Mesodermal cell (in vitro differentiated cells): ENCODE measurements at regions not wholly inside any gene's neighbourhood (a gene's known extent, or its start where the extent isn't known, plus 50 kb on each side); places are given as distances from the start of the nearest gene placed in this dataset.

Source experiments
- H3K27ac ChIP-seq: 2 replicates; pipeline ENCODE4 v1.7.0; 2013; ENCODE audit warnings: mild to moderate bottlenecking, low read depth, low read length, moderate library complexity; ENCODE audit not compliant: severe bottlenecking
- H3K36me3 ChIP-seq: 2 replicates; pipeline ENCODE4 v1.7.1; 2013; ENCODE audit warnings: mild to moderate bottlenecking, low read length, moderate library complexity; ENCODE audit not compliant: control insufficient read depth, insufficient read depth
- H3K4me1 ChIP-seq: one replicate; pipeline ENCODE4 v1.7.1; 2013; ENCODE audit warnings: mild to moderate bottlenecking, low read length; ENCODE audit not compliant: insufficient read depth, control insufficient read depth, poor library complexity, severe bottlenecking
- H3K4me3 ChIP-seq: 2 replicates; pipeline ENCODE4 v1.7.0; 2013; ENCODE audit warnings: low read length, control low read depth, mild to moderate bottlenecking; ENCODE audit not compliant: insufficient read depth, poor library complexity, severe bottlenecking; ENCODE audit errors: extremely low read depth
- H3K9me3 ChIP-seq: 2 replicates; pipeline ENCODE4 v1.7.1; 2013; ENCODE audit warnings: mild to moderate bottlenecking, low read length, moderate library complexity; ENCODE audit not compliant: control insufficient read depth
- WGBS, 2 experiments: methylation state at CpG; one replicate each; pipeline ENCODE4 v1.1.5; 2013; ENCODE audit warnings: missing lambda C conversion rate in 2 of 2; ENCODE audit not compliant: insufficient coverage in 2 of 2; 5-methylcytosine and 5-hydroxymethylcytosine counted together

GRCh38 chr2:180927030-180927686, 53.2 kb upstream of the UBE2E3 start:
- no peaks in the 10 kb centered on the region for H3K4me1 ChIP-seq
- no peak overlapping the region for H3K27ac ChIP-seq
- no peak overlapping the region for H3K4me3 ChIP-seq
- WGBS, 2 experiments = 91 to 100% methylated on average over 1 of the region's 3 CpGs
- H3K9me3 ChIP-seq = no peaks in the 10 kb centered on the region
- H3K36me3 ChIP-seq = no peaks in the 10 kb centered on the region

- WGBS, 2 experiments = 90 to 100% methylated on average over 1 to 2 of the region's 2 CpGs
- H3K4me3 ChIP-seq = no peak overlapping the region
- H3K36me3 ChIP-seq = no peaks in the 10 kb centered on the region
- no peak overlapping the region for H3K27ac ChIP-seq
- no peaks in the 10 kb centered on the region for H3K9me3 ChIP-seq
- no peaks in the 10 kb centered on the region for H3K4me1 ChIP-seq
Measured at GRCh38 chr2:180925700-180926099, 54.7 kb upstream of the UBE2E3 start.

GRCh38 chr2:180924063-180924462, 56.3 kb upstream of the UBE2E3 start:
- H3K27ac ChIP-seq = no peak overlapping the region
- no peak overlapping the region for H3K4me3 ChIP-seq
- no peaks in the 10 kb centered on the region for H3K36me3 ChIP-seq
- no peaks in the 10 kb centered on the region for H3K4me1 ChIP-seq
- no peaks in the 10 kb centered on the region for H3K9me3 ChIP-seq
- WGBS, 2 experiments = 93% methylated on average over 2 of the region's 2 CpGs; no CpG with 5 or more reads in 1 of the 2 experiments

GRCh38 chr2:180910831-180911665, 69.4 kb upstream of the UBE2E3 start:
- H3K4me3 ChIP-seq = no peak overlapping the region
- no peaks in the 10 kb centered on the region for H3K36me3 ChIP-seq
- no peaks in the 10 kb centered on the region for H3K9me3 ChIP-seq
- H3K4me1 ChIP-seq = peaks cover 6% of the 10 kb centered on the region
- no peak overlapping the region for H3K27ac ChIP-seq
- WGBS, 2 experiments = 95 to 100% methylated on average over 1 to 3 of the region's 9 CpGs

- Histone ChIP-seq H3K9me3 (no peaks in the 10 kb centered on the region), H3K27ac (no peak overlapping the region), H3K36me3 (no peaks in the 10 kb centered on the region), H3K4me3 (no peak overlapping the region), H3K4me1 (peaks cover 6% of the 10 kb centered on the region)
- 85 to 86% methylated on average over 1 of the region's 1 CpG for WGBS, 2 experiments
Measured at GRCh38 chr2:180907731-180908130, 72.7 kb upstream of the UBE2E3 start.

- no peaks in the 10 kb centered on the region for H3K36me3 ChIP-seq
- H3K4me3 ChIP-seq = no peak overlapping the region
- peaks cover 6% of the 10 kb centered on the region for H3K4me1 ChIP-seq
- no peak overlapping the region for H3K27ac ChIP-seq
- no peaks in the 10 kb centered on the region for H3K9me3 ChIP-seq
Measured at GRCh38 chr2:180905461-180905860, 74.9 kb upstream of the UBE2E3 start.

- no peak overlapping the region for H3K4me3 ChIP-seq
- H3K4me1 ChIP-seq = peaks cover 6% of the 10 kb centered on the region
- no peak overlapping the region for H3K27ac ChIP-seq
- H3K9me3 ChIP-seq = no peaks in the 10 kb centered on the region
- H3K36me3 ChIP-seq = no peaks in the 10 kb centered on the region
- WGBS, 2 experiments = 30% methylated on average over 2 of the region's 4 CpGs; no CpG with 5 or more reads in 1 of the 2 experiments
Measured at GRCh38 chr2:180905002-180905401, 75.4 kb upstream of the UBE2E3 start.

GRCh38 chr2:180901331-180901730, 79.1 kb upstream of the UBE2E3 start:
- 77 to 97% methylated on average over 3 of the region's 4 CpGs for WGBS, 2 experiments
- Histone ChIP-seq H3K36me3 (no peaks in the 10 kb centered on the region), H3K27ac (no peak overlapping the region), H3K9me3 (no peaks in the 10 kb centered on the region), H3K4me1 (no peaks in the 10 kb centered on the region), H3K4me3 (no peak overlapping the region)

- no peaks in the 10 kb centered on the region for H3K4me1 ChIP-seq
- H3K4me3 ChIP-seq = no peak overlapping the region
- H3K36me3 ChIP-seq = no peaks in the 10 kb centered on the region
- no peak overlapping the region for H3K27ac ChIP-seq
- H3K9me3 ChIP-seq = no peaks in the 10 kb centered on the region
- 71 to 100% methylated on average over 1 of the region's 1 CpG for WGBS, 2 experiments
Measured at GRCh38 chr2:180893752-180894151, 86.7 kb upstream of the UBE2E3 start.

- Histone ChIP-seq H3K36me3 (no peaks in the 10 kb centered on the region), H3K4me3 (no peak overlapping the region), H3K27ac (no peak overlapping the region), H3K9me3 (no peaks in the 10 kb centered on the region), H3K4me1 (no peaks in the 10 kb centered on the region)
- WGBS, 2 experiments = 73 to 81% methylated on average over 3 of the region's 4 CpGs
Measured at GRCh38 chr2:180892091-180892490, 88.3 kb upstream of the UBE2E3 start.

- Histone ChIP-seq H3K36me3 (no peaks in the 10 kb centered on the region), H3K4me3 (no peak overlapping the region), H3K27ac (no peak overlapping the region), H3K9me3 (no peaks in the 10 kb centered on the region), H3K4me1 (no peaks in the 10 kb centered on the region)
Measured at GRCh38 chr2:180891360-180891759, 89.0 kb upstream of the UBE2E3 start.
